ENCODE measurements at regions not wholly inside any gene's neighbourhood (a gene's known extent, or its start where the extent isn't known, plus 50 kb on each side); places are given as distances from the start of the nearest gene placed in this dataset.

GRCh38 chr4:26137288-26137687, 183.5 kb upstream of the RBPJ start:
- no peak for DNase-seq (ENCODE audit: low read depth in 2 of 2)

- DNase-seq (ENCODE audit: low read depth in 2 of 2), result no peak
These were observed 181.4 kb upstream of the RBPJ start for GRCh38 chr4:26139310-26139924.

GRCh38 chr4:26140150-26140898, 180.5 kb upstream of the RBPJ start:
- DNase-seq (ENCODE audit: low read depth in 2 of 2), result peak in 1 of 2 experiments; percentile 19

GRCh38 chr4:26141051-26141721, 179.6 kb upstream of the RBPJ start:
- no peak for DNase-seq (ENCODE audit: low read depth in 2 of 2)

GRCh38 chr4:26141911-26142638, 178.7 kb upstream of the RBPJ start:
- DNase-seq (ENCODE audit: low read depth in 2 of 2), result peak in 1 of 2 experiments; percentile 37

GRCh38 chr4:26144526-26145155, 176.2 kb upstream of the RBPJ start:
- no peak for DNase-seq (ENCODE audit: low read depth in 2 of 2)

GRCh38 chr4:26145212-26145611, 175.6 kb upstream of the RBPJ start:
- DNase-seq (ENCODE audit: low read depth in 2 of 2), result no peak

- DNase-seq (ENCODE audit: low read depth in 2 of 2), result no peak
These were observed 171.9 kb upstream of the RBPJ start for GRCh38 chr4:26148927-26149326.

GRCh38 chr4:26150948-26151347, 169.9 kb upstream of the RBPJ start:
- DNase-seq (ENCODE audit: low read depth in 2 of 2), result no peak

- no peak for DNase-seq (ENCODE audit: low read depth in 2 of 2)
These were observed 169.2 kb upstream of the RBPJ start for GRCh38 chr4:26151615-26152014.

GRCh38 chr4:26152056-26152455, 168.8 kb upstream of the RBPJ start:
- DNase-seq (ENCODE audit: low read depth in 2 of 2), result no peak

GRCh38 chr4:26157541-26157940, 163.3 kb upstream of the RBPJ start:
- no peak for DNase-seq (ENCODE audit: low read depth in 2 of 2)

GRCh38 chr4:26160591-26160990, 160.2 kb upstream of the RBPJ start:
- no peak for DNase-seq (ENCODE audit: low read depth in 2 of 2)

GRCh38 chr4:26161030-26161824, 159.6 kb upstream of the RBPJ start:
- no peak for DNase-seq (ENCODE audit: low read depth in 2 of 2)

GRCh38 chr4:26162101-26162500, 158.7 kb upstream of the RBPJ start:
- DNase-seq (ENCODE audit: low read depth in 2 of 2), result no peak

- no peak for DNase-seq (ENCODE audit: low read depth in 2 of 2)
These were observed 157.1 kb upstream of the RBPJ start for GRCh38 chr4:26163425-26164362.

- DNase-seq (ENCODE audit: low read depth in 2 of 2), result no peak
These were observed 149.3 kb upstream of the RBPJ start for GRCh38 chr4:26171501-26171900.

- peak in 1 of 2 experiments; percentile 32 for DNase-seq (ENCODE audit: low read depth in 2 of 2)
These were observed 148.9 kb upstream of the RBPJ start for GRCh38 chr4:26171941-26172340.

GRCh38 chr4:26173619-26174018, 147.2 kb upstream of the RBPJ start:
- DNase-seq (ENCODE audit: low read depth in 2 of 2), result no peak

GRCh38 chr4:26174027-26174426, 146.8 kb upstream of the RBPJ start:
- no peak for DNase-seq (ENCODE audit: low read depth in 2 of 2)

All from fibroblast of skin of left quadriceps (primary cell).